HG02938 (cell line): ENCODE measurements at regions not wholly inside any gene's neighbourhood (a gene's known extent, or its start where the extent isn't known, plus 50 kb on each side); places are given as distances from the start of the nearest gene placed in this dataset.
A peak's percentile ranks its signal among the peaks of the same experiment; 100 is the strongest.
"Not testable (repeated sequence)": the region's sequence is repeated elsewhere in the genome, so short reads cannot be mapped to it uniquely, and the experiment has no call there.

ENCODE experiments used
- ATAC-seq: cut with Tn5 transposase; IDR thresholded peaks from one replicate; pipeline ENCODE4 v1.9.1; 2021; ENCODE audit warnings: mild to moderate bottlenecking, moderate library complexity; ENCODE audit not compliant: unreplicated experiment

DNA sequence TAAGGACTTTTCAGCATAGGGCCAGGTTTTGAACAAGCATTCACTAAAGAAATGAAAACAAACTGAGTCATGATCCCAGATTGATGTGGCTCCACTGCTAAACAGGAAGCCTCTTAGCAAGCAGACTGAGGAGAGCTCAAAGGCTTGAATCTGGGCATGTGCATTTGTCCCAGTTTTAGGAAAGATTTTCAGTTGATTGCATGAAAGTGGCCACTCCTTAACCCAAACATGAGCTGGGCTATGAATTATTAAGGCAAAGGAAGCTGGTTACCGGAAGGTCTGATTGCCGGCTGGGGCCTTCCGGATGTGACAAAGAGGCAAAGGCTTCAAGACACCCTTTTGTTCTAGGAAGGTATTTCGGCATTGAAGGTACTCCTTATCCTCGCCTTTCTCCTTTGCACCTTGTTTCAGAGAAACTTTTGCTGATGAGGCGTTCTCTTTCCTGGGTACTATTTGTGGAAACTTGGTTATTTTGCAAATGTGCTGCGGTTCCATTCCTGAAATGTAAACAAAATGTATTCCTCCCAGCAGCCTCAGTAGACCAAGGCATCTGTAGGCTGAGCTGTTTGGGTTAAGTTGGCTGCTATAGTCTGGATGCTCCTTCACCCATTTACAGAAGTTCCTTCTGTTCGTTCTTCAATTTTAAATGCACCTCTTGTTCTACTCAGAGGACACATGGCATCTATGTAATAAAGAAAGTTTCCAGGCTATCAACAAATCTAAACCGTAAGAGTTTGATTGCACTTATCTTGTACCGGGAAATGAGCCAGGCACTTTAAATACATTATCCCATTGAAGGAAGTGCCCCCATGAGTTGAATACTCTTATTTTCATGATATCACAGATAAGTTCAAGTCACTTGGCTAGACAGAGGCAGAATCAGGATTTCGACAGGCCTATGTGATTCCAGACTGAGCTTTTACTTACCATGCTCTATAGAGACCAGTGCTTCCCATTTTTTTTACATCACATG lies 115.6 kb upstream of the METAP2 start:
- ATAC-seq = no peak

DNA sequence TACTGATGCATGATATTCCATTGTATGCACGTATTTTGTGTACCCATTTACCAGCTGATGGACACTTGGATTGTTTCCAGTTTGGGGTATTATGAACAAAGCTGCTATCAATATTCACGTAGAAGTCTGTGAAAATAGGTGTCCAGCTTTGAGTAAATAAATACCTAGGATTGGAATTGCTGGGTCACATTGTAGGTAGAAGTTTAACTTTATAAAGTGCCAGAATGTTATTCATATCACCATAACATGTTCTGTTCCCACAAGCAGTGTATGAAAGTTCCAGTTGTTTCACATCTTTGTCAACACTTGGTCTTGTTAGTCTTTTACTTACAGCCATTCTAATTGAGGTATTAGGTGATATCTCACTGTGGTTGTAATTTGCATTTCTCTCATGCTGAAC lies 108.0 kb upstream of the METAP2 start:
- no peak for ATAC-seq

DNA sequence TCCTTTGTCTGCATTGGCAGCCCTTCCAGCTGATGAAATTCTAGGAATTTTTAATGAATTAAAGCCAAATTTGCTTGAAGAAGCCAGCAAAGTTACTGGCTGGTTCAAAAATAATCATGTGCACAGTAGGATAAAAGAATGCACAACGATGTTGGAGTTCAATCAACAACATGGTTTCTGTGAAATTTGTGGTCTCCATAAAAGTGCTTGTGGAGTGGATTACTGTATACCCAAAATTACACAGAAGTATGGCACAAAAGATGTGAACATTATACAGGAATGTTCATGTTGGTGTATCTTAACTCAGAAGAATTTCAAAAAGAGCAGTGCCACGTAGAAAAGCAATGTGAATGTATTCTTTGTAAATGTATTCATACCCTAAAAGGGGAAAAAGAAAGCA lies 105.0 kb upstream of the METAP2 start:
- no peak for ATAC-seq

DNA sequence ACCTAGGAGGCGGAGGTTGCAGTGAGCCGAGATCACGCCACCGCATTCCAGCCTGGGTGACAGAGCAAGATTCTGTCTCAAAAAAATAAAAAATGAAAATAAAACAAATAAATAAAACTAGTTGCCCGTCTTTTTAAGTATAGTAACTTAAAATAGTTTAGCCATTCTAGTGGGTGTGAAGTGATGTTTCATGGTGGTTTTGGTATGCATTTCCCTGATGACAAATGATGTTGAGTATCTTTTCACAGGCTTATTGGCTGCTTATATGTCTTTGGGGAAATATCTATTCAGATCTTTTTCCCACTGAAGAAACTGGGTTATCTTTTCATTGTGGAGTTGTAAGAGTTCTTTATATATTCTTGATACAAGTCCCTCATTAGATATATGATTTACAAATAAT lies 102.4 kb upstream of the METAP2 start:
- ATAC-seq = no peak

DNA sequence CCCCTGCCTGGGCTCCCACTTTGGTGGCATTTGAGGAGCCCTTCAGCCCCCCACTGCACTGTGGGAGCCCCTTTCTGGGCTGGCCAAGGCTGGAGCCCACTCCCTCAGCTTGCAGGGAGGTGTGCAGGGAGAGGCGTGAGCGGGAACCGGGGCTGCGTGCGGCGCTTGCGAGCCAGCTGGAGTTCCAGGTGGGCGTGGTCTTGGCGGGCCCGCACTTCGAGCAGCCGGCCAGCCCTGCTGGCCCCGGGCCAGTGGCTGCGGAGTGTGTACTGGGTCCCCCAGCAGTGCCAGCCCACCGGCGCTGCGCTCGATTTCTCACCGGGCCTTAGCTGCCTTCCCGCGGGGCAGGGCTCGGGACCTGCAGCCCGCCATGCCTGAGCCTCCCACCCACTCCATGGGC lies 94.5 kb upstream of the METAP2 start:
- not testable (repeated sequence) for ATAC-seq

DNA sequence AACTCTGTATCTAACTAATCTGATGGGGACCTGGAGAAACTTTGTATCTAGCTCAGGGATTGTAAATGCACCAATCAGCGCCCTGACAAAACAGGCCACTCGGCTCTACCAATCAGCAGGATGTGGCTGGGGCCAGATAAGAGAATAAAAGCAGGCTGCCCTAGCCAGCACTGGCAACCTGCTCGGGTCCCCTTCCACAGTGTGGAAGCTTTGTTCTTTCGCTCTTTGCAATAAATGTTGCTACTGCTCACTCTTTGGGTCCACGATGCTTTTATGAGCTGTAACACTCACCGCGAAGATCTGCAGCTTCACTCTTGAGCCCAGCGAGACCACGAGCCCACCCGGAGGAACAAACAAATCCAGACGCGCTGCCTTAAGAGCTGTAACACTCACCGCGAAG lies 93.6 kb upstream of the METAP2 start:
- not testable (repeated sequence) for ATAC-seq

DNA sequence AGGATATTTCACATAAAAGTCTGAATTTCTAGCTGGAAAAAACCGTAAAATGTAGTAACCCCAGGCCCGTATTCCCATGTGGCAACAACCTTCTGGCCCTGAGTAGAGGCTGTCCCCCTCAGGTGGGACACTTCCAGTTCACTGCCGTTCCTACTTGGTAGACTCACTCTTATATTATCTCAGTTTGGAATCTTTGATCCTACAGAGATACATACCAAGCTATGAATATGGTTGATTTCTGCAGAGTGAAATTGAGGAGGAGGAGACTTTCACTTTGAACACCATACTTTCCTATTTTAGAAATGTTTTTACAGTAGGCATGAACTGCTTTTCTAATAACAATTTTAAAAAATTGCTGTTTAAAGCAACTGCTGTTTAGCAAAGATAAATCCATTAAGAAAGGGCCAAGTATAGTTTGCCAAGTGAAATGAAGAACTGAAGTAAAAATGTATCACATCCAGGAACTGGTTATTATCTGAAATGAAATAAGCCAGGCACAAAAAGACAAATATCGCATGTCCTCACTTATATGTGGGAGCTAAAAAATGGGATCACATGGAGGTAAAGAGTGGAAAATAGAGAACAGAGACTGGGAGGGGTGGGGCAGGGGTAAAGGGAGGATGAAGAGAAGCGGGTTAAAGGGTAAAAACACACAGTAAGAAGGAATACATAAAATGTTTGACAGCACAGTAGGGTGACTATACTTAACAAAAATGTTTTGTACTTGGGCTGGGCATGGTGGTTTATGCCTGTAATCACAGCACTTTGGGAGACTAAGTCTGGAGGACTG lies 92.8 kb upstream of the METAP2 start:
- ATAC-seq = no peak

DNA sequence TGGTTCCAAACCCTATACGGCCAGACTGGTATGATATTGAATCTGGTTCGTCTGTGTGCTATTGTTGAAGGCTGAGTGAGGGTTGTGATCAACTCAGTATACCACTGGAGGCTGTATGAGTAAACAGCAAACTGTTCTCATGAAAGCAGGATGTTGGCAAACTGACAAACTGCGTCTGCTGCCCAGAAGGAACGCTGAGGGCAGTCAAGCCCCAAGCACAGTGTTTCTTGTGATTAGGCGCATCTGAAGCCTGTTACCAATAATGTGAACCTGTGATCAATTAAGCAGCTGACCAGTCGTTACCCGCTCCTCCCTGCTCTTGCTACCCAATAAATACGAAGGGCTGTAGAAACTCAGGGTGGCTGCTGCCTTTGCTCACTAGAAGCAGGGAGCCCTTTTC lies 90.0 kb upstream of the METAP2 start:
- ATAC-seq = not testable (repeated sequence)

DNA sequence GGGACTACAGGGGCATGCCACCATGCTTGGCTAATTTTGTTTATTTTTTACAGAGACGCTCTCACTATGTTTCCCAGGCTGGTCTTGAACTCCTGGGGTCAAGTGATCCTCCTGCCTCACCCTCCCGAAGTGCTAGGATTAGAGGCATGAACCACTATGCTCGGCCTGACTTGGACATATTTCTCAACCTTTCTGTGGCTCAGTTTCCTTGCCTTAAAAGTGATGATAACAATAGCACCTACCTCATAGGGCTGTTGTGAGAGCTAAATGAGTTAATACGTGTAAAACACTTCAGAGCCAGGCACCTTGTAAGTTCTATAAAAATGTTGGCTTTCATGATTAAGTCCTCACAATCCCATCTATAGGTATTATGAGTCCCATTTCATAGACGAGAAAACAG lies 89.2 kb upstream of the METAP2 start:
- ATAC-seq = no peak

DNA sequence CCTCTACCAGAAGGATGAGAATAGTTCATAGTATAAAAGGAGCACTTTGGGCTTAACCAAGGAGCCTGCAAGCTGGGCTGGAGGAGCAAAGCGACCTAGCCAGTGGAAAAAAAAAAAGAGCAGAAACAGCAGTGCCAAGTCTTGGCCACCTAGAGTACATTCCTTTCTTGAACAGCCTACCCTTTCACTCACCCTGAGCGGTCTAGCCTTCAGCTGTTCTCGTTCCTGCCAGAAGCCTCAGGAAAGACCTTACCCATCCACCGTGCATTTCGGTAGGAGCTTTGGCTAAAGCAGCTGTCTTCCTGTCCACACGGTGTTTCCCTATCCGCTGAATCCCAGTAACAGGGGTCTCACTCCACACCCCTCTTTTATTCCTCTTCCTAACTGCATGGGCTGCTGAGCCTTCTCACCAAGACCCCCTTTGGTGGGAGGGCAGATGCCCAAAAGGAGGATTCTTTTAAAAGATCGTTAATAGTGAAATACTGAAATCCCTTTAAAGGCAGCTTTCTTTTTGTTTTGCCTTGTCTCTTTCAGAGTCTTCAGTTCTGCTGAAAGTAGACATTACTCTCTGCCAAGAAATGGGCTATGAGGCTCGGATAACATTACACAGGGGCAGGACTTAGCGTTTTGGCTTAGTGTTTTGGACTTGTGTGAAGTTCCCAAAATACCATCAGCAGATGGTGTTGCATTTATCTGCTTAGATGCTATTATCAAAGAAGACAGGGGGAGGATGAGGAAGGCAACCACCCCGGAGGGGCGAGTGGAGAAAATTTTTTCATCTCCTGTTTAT lies 88.5 kb upstream of the METAP2 start:
- ATAC-seq = no peak

DNA sequence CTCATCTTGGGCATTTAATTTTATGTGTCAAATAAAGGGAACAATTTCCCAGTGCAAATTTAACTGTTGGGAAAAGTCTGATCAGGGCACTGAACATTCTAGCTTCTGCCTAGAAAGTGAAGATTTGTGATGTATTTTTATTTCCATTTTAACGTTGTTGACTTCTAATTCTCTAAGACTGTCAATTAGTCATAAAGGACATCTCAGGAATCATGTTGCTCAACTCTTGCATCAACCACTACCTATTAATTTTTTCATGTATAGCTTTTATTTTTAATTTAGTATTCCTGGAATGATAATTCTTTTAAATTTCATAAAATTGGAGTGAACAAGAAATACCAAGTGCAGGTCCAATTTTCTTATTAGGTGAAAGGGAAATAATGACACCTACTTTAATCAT lies 87.9 kb upstream of the METAP2 start:
- ATAC-seq = no peak

DNA sequence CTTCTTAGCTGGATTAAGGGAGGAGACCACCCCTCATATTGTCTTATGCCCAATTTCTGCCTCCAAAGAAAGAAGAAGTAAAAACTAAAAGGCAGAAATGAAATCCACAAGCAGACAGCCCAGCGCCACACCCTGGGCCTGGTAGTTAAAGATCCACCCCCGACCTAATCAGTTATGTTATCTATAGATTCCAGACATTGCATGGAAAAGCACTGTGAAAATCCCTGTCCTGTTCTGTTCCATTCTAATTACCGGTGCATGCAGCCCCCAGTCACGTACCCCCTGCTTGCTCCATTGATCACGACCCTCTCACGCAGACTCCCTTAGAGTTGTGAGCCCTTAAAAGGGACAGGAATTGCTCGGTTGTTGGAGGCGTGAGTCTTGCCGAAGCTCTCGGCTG lies 85.7 kb upstream of the METAP2 start:
- ATAC-seq = not testable (repeated sequence)

DNA sequence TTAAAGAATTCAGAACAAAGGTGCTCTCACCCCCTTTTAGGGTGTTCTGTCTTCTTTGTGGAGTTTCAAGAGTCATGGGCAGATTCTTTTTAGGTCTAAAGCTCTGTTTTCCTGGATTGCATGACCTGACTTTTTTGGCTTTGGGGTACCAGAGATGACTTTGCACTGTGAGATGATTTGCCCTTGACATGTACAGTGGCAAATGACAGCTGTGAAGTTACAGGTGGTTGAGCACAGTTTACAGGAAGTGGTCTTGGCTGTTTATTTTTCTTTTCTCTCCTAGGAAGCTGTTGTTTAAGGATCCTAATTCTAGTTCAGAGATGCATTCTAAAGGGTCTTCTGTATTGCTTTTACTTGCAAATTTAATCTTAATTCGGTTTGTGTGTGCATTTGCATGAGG lies 83.8 kb upstream of the METAP2 start:
- peak; percentile 30 for ATAC-seq

DNA sequence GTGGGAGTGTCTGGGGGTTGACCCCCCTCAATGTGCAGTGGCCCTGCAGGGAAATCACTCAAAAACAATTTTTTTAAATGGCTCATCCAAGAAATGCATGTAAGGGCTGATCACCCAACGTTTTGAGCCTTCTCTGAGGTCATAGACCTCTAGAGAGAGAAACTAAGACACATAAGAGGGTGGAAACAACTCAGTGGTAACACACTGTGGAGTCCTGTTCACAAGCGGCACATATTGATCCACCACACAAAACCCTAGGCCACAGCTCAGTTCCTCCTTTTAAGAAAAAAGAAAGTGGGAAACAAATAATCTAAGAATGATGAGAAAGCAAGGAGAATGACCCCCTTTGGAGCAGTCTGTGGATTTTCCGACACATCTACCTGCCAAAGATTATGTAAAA lies 83.0 kb upstream of the METAP2 start:
- peak; percentile 81 for ATAC-seq

DNA sequence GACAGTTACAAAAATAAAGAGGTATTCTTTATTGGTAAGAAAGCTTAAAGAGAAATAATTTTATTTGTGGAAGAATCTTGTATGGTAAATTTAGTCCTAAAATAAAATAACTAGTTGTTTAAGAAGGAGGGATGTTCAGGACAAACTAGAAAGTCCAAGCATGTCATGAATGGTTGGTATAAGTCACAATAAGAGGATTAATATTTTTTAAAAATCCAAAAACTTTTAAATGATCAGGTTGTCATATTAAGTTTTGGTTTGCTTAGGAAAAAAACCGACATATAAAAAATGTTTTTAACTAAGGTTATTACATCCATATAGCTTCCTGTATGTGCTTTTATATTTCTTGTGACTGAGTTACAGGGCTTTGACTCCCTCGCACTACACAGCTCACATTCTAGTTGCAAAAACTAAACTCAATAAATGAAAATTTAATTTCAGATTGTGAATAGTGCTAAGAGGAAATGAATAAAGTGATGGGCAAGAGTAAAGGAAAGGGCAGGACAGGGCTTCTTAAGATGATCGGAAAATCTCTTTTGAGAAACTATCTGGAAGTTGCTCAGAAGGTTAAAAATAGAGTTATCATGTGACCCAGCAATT lies 80.7 kb upstream of the METAP2 start:
- ATAC-seq = no peak

DNA sequence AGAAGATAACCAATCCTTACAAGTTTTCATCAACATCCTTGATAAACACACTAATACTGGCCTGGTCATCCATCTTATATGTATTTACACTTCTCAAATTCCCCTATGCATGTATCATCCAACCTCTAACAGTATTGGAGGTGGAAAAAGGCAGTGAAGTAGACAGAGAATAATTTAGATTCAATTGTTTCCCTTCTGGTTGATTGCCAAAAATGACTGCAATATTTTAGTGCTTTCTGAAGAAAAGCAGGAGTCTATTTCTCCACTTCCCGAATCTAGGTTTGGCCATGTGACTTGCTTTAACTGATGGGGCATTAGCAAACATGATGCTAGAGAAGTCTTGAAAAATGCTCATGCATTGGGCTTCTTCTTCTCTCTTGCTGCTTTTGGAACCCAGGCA lies 78.3 kb upstream of the METAP2 start:
- ATAC-seq = no peak

DNA sequence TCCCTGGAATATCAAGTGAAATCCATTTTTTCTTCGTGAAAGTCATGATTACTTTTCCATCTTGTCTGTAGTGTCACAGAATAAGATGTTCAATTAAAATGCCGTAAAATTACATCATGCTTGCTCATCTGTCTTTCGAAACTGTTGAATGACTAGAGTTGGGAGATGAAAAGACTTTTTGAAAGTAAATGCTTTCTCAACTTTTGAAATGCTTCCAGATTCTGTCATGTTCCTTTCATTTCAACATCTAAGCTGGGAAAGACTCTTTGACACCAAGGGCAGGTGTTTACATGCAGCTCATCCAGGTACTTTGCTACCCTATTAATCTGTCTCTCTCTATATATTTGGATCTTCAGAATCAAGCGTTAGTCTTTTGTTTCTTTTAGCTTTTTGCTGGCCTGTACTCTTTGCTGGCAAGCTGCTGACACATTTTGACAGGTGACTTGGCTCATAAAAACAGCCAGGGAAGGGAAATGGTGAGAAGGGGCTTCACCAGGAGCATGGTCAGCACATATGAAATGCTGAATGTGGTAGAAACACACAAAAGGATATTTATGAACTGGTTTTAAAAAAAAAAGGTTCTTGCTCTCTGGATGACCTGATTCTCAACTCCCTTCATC lies 77.0 kb upstream of the METAP2 start:
- ATAC-seq = no peak

DNA sequence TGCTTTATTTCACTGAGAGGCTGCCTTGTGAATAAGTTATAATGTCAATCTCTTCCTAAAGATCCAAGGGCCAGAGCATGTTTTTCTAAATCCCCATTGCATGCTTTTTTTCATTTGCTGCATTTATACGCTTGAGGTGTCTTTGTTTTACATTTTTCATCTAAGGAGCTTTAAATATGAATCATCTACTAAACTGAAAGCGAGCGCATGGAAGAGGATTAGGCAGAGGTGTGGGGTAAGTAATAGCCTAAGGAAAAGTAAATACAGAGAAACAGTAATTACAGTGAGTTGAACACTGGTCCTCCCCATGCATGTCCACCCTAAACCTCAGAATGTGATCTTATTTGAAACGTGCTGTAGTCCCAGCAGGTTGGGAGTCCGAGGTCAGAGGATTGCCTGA lies 76.4 kb upstream of the METAP2 start:
- no peak for ATAC-seq

DNA sequence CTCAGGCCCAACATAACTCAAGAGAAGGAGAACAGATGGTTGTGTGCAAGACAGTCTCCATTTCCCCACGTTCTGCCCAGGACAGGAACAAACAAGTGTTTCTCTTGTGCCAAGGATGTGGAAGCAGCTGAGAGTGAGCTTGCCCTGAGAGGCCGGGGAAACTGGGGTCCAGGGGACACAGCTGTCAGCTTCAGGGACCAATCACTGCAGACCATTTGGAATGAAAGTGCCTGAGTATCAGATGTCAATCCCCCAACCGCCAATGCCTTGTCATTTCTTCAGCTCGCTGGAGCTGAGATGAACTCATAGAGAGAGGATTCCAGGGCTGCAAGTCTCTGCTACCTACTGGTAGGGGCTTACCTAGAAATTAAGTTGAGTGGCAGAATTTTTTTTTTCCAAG lies 71.9 kb upstream of the METAP2 start:
- no peak for ATAC-seq

DNA sequence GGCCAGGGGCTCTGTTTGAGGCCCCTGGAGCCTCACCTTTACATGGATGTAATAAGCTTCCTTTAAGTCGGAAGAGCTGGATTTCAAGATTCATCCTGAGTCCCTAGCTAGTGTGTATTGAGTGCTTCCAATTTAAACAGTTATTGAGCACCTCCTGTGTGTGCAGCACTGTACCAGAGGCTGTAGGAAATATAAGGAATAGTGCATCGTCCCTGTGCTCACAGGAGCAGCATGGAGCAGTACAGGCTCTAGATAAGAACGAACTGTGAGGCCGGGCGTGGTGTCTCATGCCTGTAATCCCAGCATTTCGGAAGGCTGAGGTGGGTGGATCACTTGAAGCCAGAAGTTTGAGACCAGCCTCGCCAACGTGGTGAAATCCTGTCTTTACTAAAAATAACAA lies 65.8 kb upstream of the METAP2 start:
- no peak for ATAC-seq
